Mucosa of rectum (tissue), 2 donors: ENCODE measurements at regions not wholly inside any gene's neighbourhood (a gene's known extent, or its start where the extent isn't known, plus 50 kb on each side); places are given as distances from the start of the nearest gene placed in this dataset.

Experiments used
- H3K27ac ChIP-seq, 2 donors: one replicate each; pipeline ENCODE4 v1.7.0; 2013; ENCODE audit warnings: inconsistent platforms in 2 of 2, low read depth in 2 of 2, low read length in 2 of 2
- H3K27me3 ChIP-seq, 2 donors: one replicate each; pipeline ENCODE4 v1.7.0; 2013; ENCODE audit warnings: low read length in 2 of 2; ENCODE audit not compliant: control insufficient read depth in 2 of 2, insufficient read depth in 2 of 2
- H3K36me3 ChIP-seq, 2 donors: one replicate each; pipeline ENCODE4 v1.7.0; 2013; ENCODE audit warnings: low read length in 2 of 2; ENCODE audit not compliant: control insufficient read depth in 2 of 2, insufficient read depth in 2 of 2
- H3K4me1 ChIP-seq, 2 donors: one replicate each; pipeline ENCODE4 v1.7.0; 2013; ENCODE audit warnings: low read length in 2 of 2, mild to moderate bottlenecking in 1 of 2; ENCODE audit not compliant: control insufficient read depth in 2 of 2, insufficient read depth in 2 of 2
- H3K4me3 ChIP-seq, 2 donors: one replicate each; pipeline ENCODE4 v1.7.0; 2013; ENCODE audit warnings: low read length in 2 of 2
- H3K9ac ChIP-seq, 2 donors: one replicate each; pipeline ENCODE4 v1.7.0; 2013; ENCODE audit warnings: low read length in 2 of 2, low read depth in 1 of 2, mild to moderate bottlenecking in 1 of 2
- H3K9me3 ChIP-seq, 2 donors: one replicate each; pipeline ENCODE4 v1.7.0; 2013; ENCODE audit warnings: low read length in 2 of 2; ENCODE audit not compliant: control insufficient read depth in 2 of 2
- donor health status: healthy.
- donor health status: Normal muscosa, but diverticular disease.

GRCh38 chr17:45705123-45706009, 78.8 kb upstream of the CRHR1 start:
- Histone ChIP-seq H3K4me3 (no peak overlapping the region), H3K9ac (no peak overlapping the region), H3K4me1 (no peaks in the 10 kb centered on the region), H3K27me3 (peaks cover 6% of the 10 kb centered on the region in 2 donors), H3K27ac (no peak overlapping the region), H3K36me3 (no peaks in the 10 kb centered on the region), H3K9me3 (no peaks in the 10 kb centered on the region)

- H3K4me3 ChIP-seq, result no peak overlapping the region
- H3K9ac ChIP-seq, result no peak overlapping the region
- H3K36me3 ChIP-seq, result no peaks in the 10 kb centered on the region
- H3K27me3 ChIP-seq, result peaks cover 2 to 9% of the 10 kb centered on the region in 2 donors
- H3K9me3 ChIP-seq, result no peaks in the 10 kb centered on the region
- no peaks in the 10 kb centered on the region for H3K4me1 ChIP-seq
- no peak overlapping the region for H3K27ac ChIP-seq
Measured at GRCh38 chr17:45706033-45706432, 78.1 kb upstream of the CRHR1 start.

- Histone ChIP-seq H3K9ac (no peak overlapping the region), H3K27ac (no peak overlapping the region), H3K27me3 (peaks cover 0 to 5% of the 10 kb centered on the region in 2 donors), H3K36me3 (no peaks in the 10 kb centered on the region), H3K4me3 (no peak overlapping the region), H3K4me1 (no peaks in the 10 kb centered on the region), H3K9me3 (no peaks in the 10 kb centered on the region)
Measured at GRCh38 chr17:45708707-45709290, 75.3 kb upstream of the CRHR1 start.

- Histone ChIP-seq H3K4me1 (no peaks in the 10 kb centered on the region), H3K27me3 (peaks cover 0 to 4% of the 10 kb centered on the region in 2 donors), H3K9ac (no peak overlapping the region), H3K4me3 (no peak overlapping the region), H3K27ac (no peak overlapping the region), H3K36me3 (no peaks in the 10 kb centered on the region), H3K9me3 (no peaks in the 10 kb centered on the region)
Measured at GRCh38 chr17:45709728-45710288, 74.3 kb upstream of the CRHR1 start.

- H3K27me3 ChIP-seq, result peaks cover 0 to 3% of the 10 kb centered on the region in 2 donors
- no peak overlapping the region for H3K9ac ChIP-seq
- H3K36me3 ChIP-seq, result no peaks in the 10 kb centered on the region
- H3K4me3 ChIP-seq, result no peak overlapping the region
- H3K27ac ChIP-seq, result no peak overlapping the region
- H3K4me1 ChIP-seq, result no peaks in the 10 kb centered on the region
- no peaks in the 10 kb centered on the region for H3K9me3 ChIP-seq
Measured at GRCh38 chr17:45715787-45716186, 68.3 kb upstream of the CRHR1 start.

GRCh38 chr17:45718791-45719190, 65.3 kb upstream of the CRHR1 start:
- H3K4me3 ChIP-seq, result no peak overlapping the region
- no peaks in the 10 kb centered on the region for H3K36me3 ChIP-seq
- no peaks in the 10 kb centered on the region for H3K4me1 ChIP-seq
- no peak overlapping the region for H3K27ac ChIP-seq
- H3K27me3 ChIP-seq, result no peaks in the 10 kb centered on the region
- no peak overlapping the region for H3K9ac ChIP-seq
- H3K9me3 ChIP-seq, result no peaks in the 10 kb centered on the region

- H3K36me3 ChIP-seq, result no peaks in the 10 kb centered on the region
- no peak overlapping the region for H3K4me3 ChIP-seq
- H3K4me1 ChIP-seq, result no peaks in the 10 kb centered on the region
- H3K27ac ChIP-seq, result no peak overlapping the region
- H3K9ac ChIP-seq, result no peak overlapping the region
- H3K27me3 ChIP-seq, result no peaks in the 10 kb centered on the region
- H3K9me3 ChIP-seq, result no peaks in the 10 kb centered on the region
Measured at GRCh38 chr17:45719335-45720071, 64.6 kb upstream of the CRHR1 start.

GRCh38 chr17:45720386-45720785, 63.7 kb upstream of the CRHR1 start:
- H3K4me3 ChIP-seq, result no peak overlapping the region
- peaks cover 1 to 5% of the 10 kb centered on the region in 2 donors for H3K27me3 ChIP-seq
- H3K9me3 ChIP-seq, result no peaks in the 10 kb centered on the region
- no peaks in the 10 kb centered on the region for H3K4me1 ChIP-seq
- no peak overlapping the region for H3K27ac ChIP-seq
- no peaks in the 10 kb centered on the region for H3K36me3 ChIP-seq
- no peak overlapping the region for H3K9ac ChIP-seq

- H3K4me3 ChIP-seq, result no peak overlapping the region
- no peak overlapping the region for H3K9ac ChIP-seq
- no peaks in the 10 kb centered on the region for H3K36me3 ChIP-seq
- no peaks in the 10 kb centered on the region for H3K4me1 ChIP-seq
- H3K9me3 ChIP-seq, result no peaks in the 10 kb centered on the region
- H3K27ac ChIP-seq, result no peak overlapping the region
- peaks cover 3 to 5% of the 10 kb centered on the region in 2 donors for H3K27me3 ChIP-seq
Measured at GRCh38 chr17:45722161-45722560, 62.0 kb upstream of the CRHR1 start.
